ENCODE measurements at regions not wholly inside any gene's neighbourhood (a gene's known extent, or its start where the extent isn't known, plus 50 kb on each side); places are given as distances from the start of the nearest gene placed in this dataset.

DNA sequence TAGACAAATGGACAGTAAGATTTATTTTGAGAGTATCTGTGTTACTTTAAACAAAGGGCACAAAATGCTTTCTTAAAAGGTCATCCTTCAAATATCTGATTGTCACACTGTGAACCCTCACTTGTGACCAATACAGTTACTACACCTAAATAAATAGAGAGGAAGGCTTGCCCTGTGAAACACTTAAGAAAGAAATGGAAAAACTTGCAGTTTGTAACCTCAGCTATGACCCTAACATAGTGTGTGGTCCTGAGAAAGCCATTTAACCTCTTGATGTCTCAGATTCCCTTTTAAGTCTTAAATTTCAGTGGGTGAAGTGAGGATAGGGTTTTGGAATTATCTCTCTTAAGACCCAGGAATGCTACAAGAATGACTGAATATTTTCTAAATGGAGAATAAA, 126.7 kb upstream of the SLC27A6 start:
- CTCF ChIA-PET = interaction anchor here (0.5 to 1.3 kb wide), 2 partner anchors 165 to 626 kb away, joined by 3 to 4 read pairs; no protein-coding TSS in a partner anchor
- H3K4me1 ChIP-seq = no peaks in the 10 kb centered on the region
- H3K4me2 ChIP-seq = no peak overlapping the region
- ATAC-seq (no peak), FAIRE-seq (no peak), DNase-seq (ENCODE audit: low read depth in 1 of 2, low spot score in 1 of 2) (no peak)
- POLR2A ChIA-PET = no interaction called here
- no peak overlapping the region for H3K4me3 ChIP-seq
- H3K27ac ChIP-seq = no peak overlapping the region
- TF ChIP-seq CBX2 (IDR thresholded peaks at IDR 0.05; ENCODE audit: borderline replicate concordance, low read depth) (no peak), RCOR1 (IDR thresholded peaks at IDR 0.05; ENCODE audit: low read depth, low read length) (no peak), PBX3 (IDR thresholded peaks at IDR 0.05) (no peak), POLR2A (IDR thresholded peaks at IDR 0.05; ENCODE audit: low read length) (no peak)
- H3K9me3 ChIP-seq = no peaks in the 10 kb centered on the region

DNA sequence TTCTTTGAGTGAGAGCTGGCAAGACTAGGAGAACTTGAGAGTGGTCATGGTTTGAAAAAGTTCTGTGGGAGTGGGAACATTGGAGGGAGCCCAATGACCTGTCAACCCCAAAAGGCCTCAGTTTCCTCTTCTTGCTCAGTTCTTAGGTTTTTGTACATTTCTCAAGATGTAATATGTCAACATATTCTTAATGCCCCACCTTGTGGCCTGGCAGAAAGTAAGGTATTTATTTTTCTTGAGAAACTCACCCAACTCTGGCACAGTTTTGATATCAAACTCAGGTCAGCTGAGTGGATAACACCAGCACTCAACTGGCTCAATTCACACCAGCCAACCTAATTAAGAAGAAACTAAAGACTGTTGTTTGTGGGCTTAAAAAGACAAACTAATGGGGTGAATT, 123.0 kb upstream of the SLC27A6 start:
- no peak overlapping the region for H3K27ac ChIP-seq
- H3K4me1 ChIP-seq = no peaks in the 10 kb centered on the region
- no peaks in the 10 kb centered on the region for H3K9me3 ChIP-seq
- DNase-seq (ENCODE audit: low read depth in 1 of 2, low spot score in 1 of 2) (no peak), ATAC-seq (no peak), FAIRE-seq (no peak)
- peak in 1 of 2 experiments; percentile 24; a peak in 1 of 5 replicates for TF ChIP-seq RAD21 (conservative IDR thresholded peaks at IDR 0.05 in 1 of 2, IDR thresholded peaks at IDR 0.05 in 1 of 2)
- TF ChIP-seq SMC3 (IDR thresholded peaks at IDR 0.05) = peak; percentile 29; the same call in 1 of the 3 replicates
- no peak for TF ChIP-seq SREBF2 (IDR thresholded peaks at IDR 0.05)
- CTCF ChIA-PET = interaction anchor here (1.5 to 5.2 kb wide), 3 partner anchors 10 to 641 kb away, joined by 4 to 52 read pairs (median 6); no protein-coding TSS in a partner anchor
- POLR2A ChIA-PET = no interaction called here
- H3K4me2 ChIP-seq = no peak overlapping the region
- no peak overlapping the region for H3K4me3 ChIP-seq

GRCh38 chr5:128844354-128844923, 120.8 kb upstream of the SLC27A6 start:
- Histone ChIP-seq H3K4me2 (no peak overlapping the region), H3K27ac (no peak overlapping the region), H3K4me1 (no peaks in the 10 kb centered on the region), H3K4me3 (no peak overlapping the region), H3K9me3 (no peaks in the 10 kb centered on the region; the same call in 2 of the 3 replicates)
- FAIRE-seq (no peak), DNase-seq (ENCODE audit: low read depth in 1 of 2, low spot score in 1 of 2) (peak; percentile 6 to 11), ATAC-seq (no peak; a peak in 1 of 6 replicates)
- TF ChIP-seq HEYL (CRISPR knock-in tag; IDR thresholded peaks at IDR 0.05) (no peak), JUNB (IDR thresholded peaks at IDR 0.05) (no peak), CTCF (IDR thresholded peaks at IDR 0.05) (peak; percentile 60), PBX3 (IDR thresholded peaks at IDR 0.05) (no peak), E2F6 (IDR thresholded peaks at IDR 0.05; ENCODE audit: borderline replicate concordance, low read depth) (no peak), RCOR1 (IDR thresholded peaks at IDR 0.05; ENCODE audit: low read depth, low read length) (no peak), ATOH8 (CRISPR knock-in tag; IDR thresholded peaks at IDR 0.05; ENCODE audit: low read depth) (no peak), TFCP2L1 (CRISPR knock-in tag; IDR thresholded peaks at IDR 0.05) (no peak), HOXA7 (CRISPR knock-in tag; IDR thresholded peaks at IDR 0.05) (no peak), ESRRA (IDR thresholded peaks at IDR 0.05; ENCODE audit: borderline replicate concordance, low read length) (no peak), RAD21 (conservative IDR thresholded peaks at IDR 0.05 in 1 of 2, IDR thresholded peaks at IDR 0.05 in 1 of 2) (peak; percentile 54 to 74), RFX5 (IDR thresholded peaks at IDR 0.05) (no peak), SMC3 (IDR thresholded peaks at IDR 0.05) (peak; percentile 76), FOSL2 (IDR thresholded peaks at IDR 0.05) (no peak), FOSL2 (CRISPR knock-in tag; IDR thresholded peaks at IDR 0.05) (no peak), NFE2L2 (conservative IDR thresholded peaks at IDR 0.05; ENCODE audit: low read length) (no peak), ZC3H11A (IDR thresholded peaks at IDR 0.05) (no peak)
- TF ChIP-seq, protein P1, sequence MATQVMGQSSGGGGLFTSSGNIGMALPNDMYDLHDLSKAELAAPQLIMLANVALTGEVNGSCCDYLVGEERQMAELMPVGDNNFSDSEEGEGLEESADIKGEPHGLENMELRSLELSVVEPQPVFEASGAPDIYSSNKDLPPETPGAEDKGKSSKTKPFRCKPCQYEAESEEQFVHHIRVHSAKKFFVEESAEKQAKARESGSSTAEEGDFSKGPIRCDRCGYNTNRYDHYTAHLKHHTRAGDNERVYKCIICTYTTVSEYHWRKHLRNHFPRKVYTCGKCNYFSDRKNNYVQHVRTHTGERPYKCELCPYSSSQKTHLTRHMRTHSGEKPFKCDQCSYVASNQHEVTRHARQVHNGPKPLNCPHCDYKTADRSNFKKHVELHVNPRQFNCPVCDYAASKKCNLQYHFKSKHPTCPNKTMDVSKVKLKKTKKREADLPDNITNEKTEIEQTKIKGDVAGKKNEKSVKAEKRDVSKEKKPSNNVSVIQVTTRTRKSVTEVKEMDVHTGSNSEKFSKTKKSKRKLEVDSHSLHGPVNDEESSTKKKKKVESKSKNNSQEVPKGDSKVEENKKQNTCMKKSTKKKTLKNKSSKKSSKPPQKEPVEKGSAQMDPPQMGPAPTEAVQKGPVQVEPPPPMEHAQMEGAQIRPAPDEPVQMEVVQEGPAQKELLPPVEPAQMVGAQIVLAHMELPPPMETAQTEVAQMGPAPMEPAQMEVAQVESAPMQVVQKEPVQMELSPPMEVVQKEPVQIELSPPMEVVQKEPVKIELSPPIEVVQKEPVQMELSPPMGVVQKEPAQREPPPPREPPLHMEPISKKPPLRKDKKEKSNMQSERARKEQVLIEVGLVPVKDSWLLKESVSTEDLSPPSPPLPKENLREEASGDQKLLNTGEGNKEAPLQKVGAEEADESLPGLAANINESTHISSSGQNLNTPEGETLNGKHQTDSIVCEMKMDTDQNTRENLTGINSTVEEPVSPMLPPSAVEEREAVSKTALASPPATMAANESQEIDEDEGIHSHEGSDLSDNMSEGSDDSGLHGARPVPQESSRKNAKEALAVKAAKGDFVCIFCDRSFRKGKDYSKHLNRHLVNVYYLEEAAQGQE (IDR thresholded peaks at IDR 0.05) = no peak
- ChIA-PET CTCF (interaction anchor here (0.5 to 5.2 kb wide), 4 partner anchors 11 to 1277 kb away, joined by 3 to 52 read pairs (median 4); no protein-coding TSS in a partner anchor), POLR2A (no interaction called here)
- 2% methylated on average over 2 of the region's 2 CpGs for WGBS (ENCODE audit: missing lambda C conversion rate)
